Astrocyte (in vitro differentiated cells and primary cell): ENCODE measurements at regions not wholly inside any gene's neighbourhood (a gene's known extent, or its start where the extent isn't known, plus 50 kb on each side); places are given as distances from the start of the nearest gene placed in this dataset.

Experiments
- DNase-seq: peaks from one replicate; pipeline ENCODE4 v3.0.0-alpha.2; 2010; ENCODE audit warnings: low read depth
- FAIRE-seq: peaks from 2 replicates; lab custom pipeline; 2011; peaks lifted over from hg19 to GRCh38; lab: Jason Lieb, UNC
- H2AFZ ChIP-seq: 2 replicates; pipeline ENCODE4 v1.6.0; 2012; ENCODE audit warnings: low read depth, low read length, inconsistent platforms
- H3K27ac ChIP-seq: 2 replicates; pipeline ENCODE4 v1.5.1; 2011; ENCODE audit warnings: low read depth, low read length, inconsistent platforms
- H3K27me3 ChIP-seq: 2 replicates; pipeline ENCODE4 v1.6.0; 2011; ENCODE audit warnings: low read length, inconsistent platforms; ENCODE audit not compliant: insufficient read depth
- H3K36me3 ChIP-seq: 2 replicates; pipeline ENCODE4 v1.5.1; 2011; ENCODE audit warnings: low read length, inconsistent platforms; ENCODE audit not compliant: insufficient read depth
- H3K4me1 ChIP-seq: 2 replicates; pipeline ENCODE4 v1.5.1; 2011; ENCODE audit warnings: low read length, inconsistent platforms; ENCODE audit not compliant: insufficient read depth
- H3K4me2 ChIP-seq: 2 replicates; pipeline ENCODE4 v1.6.0; 2012; ENCODE audit warnings: low read length, inconsistent platforms
- H3K4me3 ChIP-seq: 2 replicates; pipeline ENCODE4 v1.5.1; 2011; ENCODE audit warnings: low read depth, mild to moderate bottlenecking, low read length, inconsistent platforms; ENCODE audit not compliant: insufficient read depth
- H3K79me2 ChIP-seq: 2 replicates; pipeline ENCODE4 v1.6.0; 2012; ENCODE audit warnings: mild to moderate bottlenecking, low read length, inconsistent platforms; ENCODE audit not compliant: insufficient read depth
- H3K9ac ChIP-seq: 2 replicates; pipeline ENCODE4 v1.6.0; 2012; ENCODE audit warnings: mild to moderate bottlenecking, low read length, inconsistent platforms
- H3K9me3 ChIP-seq: 2 replicates; pipeline ENCODE4 v1.5.1; 2012; ENCODE audit warnings: low read depth, mild to moderate bottlenecking, low read length, inconsistent platforms; ENCODE audit not compliant: insufficient read depth
- H4K20me1 ChIP-seq: 2 replicates; pipeline ENCODE4 v1.6.0; 2012; ENCODE audit warnings: low read length, inconsistent platforms; ENCODE audit not compliant: insufficient read depth
- H3K27ac Mint-ChIP-seq: one replicate; pipeline ENCODE4 v1.8.0; 2021; ENCODE audit warnings: mild to moderate bottlenecking, mixed read lengths; ENCODE audit not compliant: unreplicated experiment
- H3K27me3 Mint-ChIP-seq: one replicate; pipeline ENCODE4 v1.8.0; 2021; ENCODE audit warnings: low read depth, mixed read lengths; ENCODE audit not compliant: unreplicated experiment
- H3K36me3 Mint-ChIP-seq: one replicate; pipeline ENCODE4 v1.8.0; 2021; ENCODE audit warnings: low read depth, mixed read lengths; ENCODE audit not compliant: unreplicated experiment
- H3K4me1 Mint-ChIP-seq: one replicate; pipeline ENCODE4 v1.8.0; 2021; ENCODE audit warnings: low read depth, mixed read lengths; ENCODE audit not compliant: unreplicated experiment
- H3K4me3 Mint-ChIP-seq: one replicate; pipeline ENCODE4 v1.8.0; 2021; ENCODE audit warnings: mild to moderate bottlenecking, moderate library complexity, mixed read lengths; ENCODE audit not compliant: unreplicated experiment
- H3K9me3 Mint-ChIP-seq: one replicate; pipeline ENCODE4 v1.8.0; 2021; ENCODE audit warnings: mild to moderate bottlenecking, mixed read lengths; ENCODE audit not compliant: unreplicated experiment
- CTCF ChIP-seq: IDR thresholded peaks from 2 replicates; pipeline ENCODE4 v1.5.1; 2011; ENCODE audit warnings: low read depth, mild to moderate bottlenecking, inconsistent platforms, low read length, moderate library complexity; ENCODE audit not compliant: insufficient read depth
- EZH2 ChIP-seq: IDR thresholded peaks from 2 replicates; pipeline ENCODE4 v1.6.1; 2012; ENCODE audit warnings: mild to moderate bottlenecking, low read length, inconsistent platforms; ENCODE audit not compliant: insufficient read depth

GRCh38 chr22:19586922-19587684 is 62.9 kb upstream of the CLDN5 start:
- no peak overlapping the region for H3K4me2 ChIP-seq
- FAIRE-seq = no peak
- peaks cover 3% of the 10 kb centered on the region for H3K4me1 Mint-ChIP-seq

GRCh38 chr22:19590696-19591095 is 66.5 kb upstream of the CLDN5 start:
- Mint-ChIP-seq H3K4me1 (no peaks in the 10 kb centered on the region), H3K9me3 (no peaks in the 10 kb centered on the region), H3K4me3 (no peak overlapping the region), H3K36me3 (no peaks in the 10 kb centered on the region), H3K27ac (no peak overlapping the region), H3K27me3 (peaks cover 24% of the 10 kb centered on the region)
- TF ChIP-seq EZH2 (no peak), CTCF (no peak)
- no peaks in the 10 kb centered on the region for H3K79me2 ChIP-seq
- H3K4me1 ChIP-seq = no peaks in the 10 kb centered on the region
- no peak overlapping the region for H2AFZ ChIP-seq
- no peak for DNase-seq
- FAIRE-seq = no peak
- no peak overlapping the region for H3K4me3 ChIP-seq
- H3K36me3 ChIP-seq = no peaks in the 10 kb centered on the region
- peaks cover 3% of the 10 kb centered on the region for H3K27me3 ChIP-seq
- H3K27ac ChIP-seq = no peak overlapping the region
- H4K20me1 ChIP-seq = no peaks in the 10 kb centered on the region
- no peak overlapping the region for H3K9ac ChIP-seq
- H3K9me3 ChIP-seq = no peaks in the 10 kb centered on the region
- H3K4me2 ChIP-seq = no peak overlapping the region

More at GRCh38 chr22:19586922-19587684, 62.9 kb upstream of the CLDN5 start:
- H3K4me1 ChIP-seq = no peaks in the 10 kb centered on the region
- H3K4me3 Mint-ChIP-seq = no peak overlapping the region
- no peaks in the 10 kb centered on the region for H3K9me3 Mint-ChIP-seq
- peaks cover 18% of the 10 kb centered on the region for H3K27me3 Mint-ChIP-seq
- no peaks in the 10 kb centered on the region for H3K36me3 Mint-ChIP-seq
- no peak for DNase-seq
- H3K9me3 ChIP-seq = no peaks in the 10 kb centered on the region
- H3K27ac Mint-ChIP-seq = no peak overlapping the region
- H3K27ac ChIP-seq = no peak overlapping the region
- no peaks in the 10 kb centered on the region for H3K79me2 ChIP-seq
- H4K20me1 ChIP-seq = no peaks in the 10 kb centered on the region
- no peak overlapping the region for H3K4me3 ChIP-seq
- H3K27me3 ChIP-seq = peaks cover 3% of the 10 kb centered on the region
- no peak overlapping the region for H3K9ac ChIP-seq
- no peak overlapping the region for H2AFZ ChIP-seq
- no peaks in the 10 kb centered on the region for H3K36me3 ChIP-seq
- TF ChIP-seq CTCF = no peak
- TF ChIP-seq EZH2 = no peak

DNA sequence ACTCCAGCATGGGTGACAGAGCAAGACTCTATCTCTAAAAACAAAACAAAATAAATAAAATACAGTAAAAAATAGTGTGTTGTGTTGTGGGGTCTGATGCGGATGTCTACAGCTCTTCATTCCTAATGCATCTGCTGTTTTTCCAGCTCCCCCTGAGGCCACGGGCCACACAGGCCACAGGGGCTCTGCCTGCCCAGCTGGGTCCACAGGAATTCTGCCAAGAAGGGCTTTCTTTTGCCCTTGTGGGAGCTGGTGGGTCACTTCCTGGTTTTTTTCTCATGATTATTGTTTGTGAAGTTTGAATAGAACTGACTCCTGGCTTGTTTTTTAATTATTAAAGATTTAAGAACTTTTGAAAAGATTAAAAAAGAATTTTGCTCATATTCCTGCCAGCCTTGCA is 67.4 kb upstream of the CLDN5 start:
- no peak for DNase-seq
- Histone ChIP-seq H3K79me2 (no peaks in the 10 kb centered on the region), H3K4me3 (no peak overlapping the region), H3K36me3 (no peaks in the 10 kb centered on the region), H3K9me3 (no peaks in the 10 kb centered on the region), H3K27ac (no peak overlapping the region), H4K20me1 (no peaks in the 10 kb centered on the region), H3K4me1 (no peaks in the 10 kb centered on the region), H3K27me3 (peaks cover 3% of the 10 kb centered on the region), H2AFZ (no peak overlapping the region), H3K4me2 (no peak overlapping the region), H3K9ac (no peak overlapping the region)
- Mint-ChIP-seq H3K9me3 (no peaks in the 10 kb centered on the region), H3K36me3 (no peaks in the 10 kb centered on the region), H3K4me1 (no peaks in the 10 kb centered on the region), H3K27me3 (peaks cover 25% of the 10 kb centered on the region), H3K27ac (no peak overlapping the region), H3K4me3 (no peak overlapping the region)
- no peak for TF ChIP-seq CTCF
- no peak for TF ChIP-seq EZH2
- no peak for FAIRE-seq
